ENCODE measurements at regions not wholly inside any gene's neighbourhood (a gene's known extent, or its start where the extent isn't known, plus 50 kb on each side); places are given as distances from the start of the nearest gene placed in this dataset.

DNA sequence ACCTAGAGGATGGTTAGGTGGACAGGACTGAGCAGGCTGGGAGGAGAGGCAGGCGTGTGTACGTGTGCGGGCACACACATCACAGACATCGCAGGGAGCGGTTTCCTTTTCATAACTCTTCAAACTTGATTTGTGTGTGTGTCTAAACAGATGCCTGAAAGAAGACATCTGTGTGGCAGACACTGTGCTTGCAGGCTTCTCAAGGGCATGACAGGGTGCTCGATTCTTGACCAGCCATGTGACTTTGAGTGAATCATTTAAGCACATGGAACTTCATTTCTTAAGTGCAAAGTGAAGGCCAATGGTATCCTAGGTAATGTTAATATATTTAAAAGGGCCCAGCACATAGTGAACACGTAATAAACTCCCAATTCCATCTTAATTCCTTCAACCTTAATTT, 186.5 kb downstream of the SCP2D1 start:
- intact Hi-C loops (cut with micrococcal nuclease): no loop called here
- H3K36me3 Mint-ChIP-seq: no peaks in the 10 kb centered on the region

GRCh38 chr20:19001177-19001576, 187.6 kb downstream of the SCP2D1 start:
- Histone ChIP-seq H3K9ac (ENCODE audit: insufficient read depth, low read length, poor library complexity, severe bottlenecking) (no peak overlapping the region), H3K9me3 (replicated peaks in 1 of 2; ENCODE audit: control insufficient read depth in 1 of 2, insufficient read depth in 1 of 2, low read length in 2 of 2) (no peaks in the 10 kb centered on the region), H4K20me1 (ENCODE audit: insufficient read depth, low read length) (no peaks in the 10 kb centered on the region), H2AFZ (ENCODE audit: insufficient read depth, low read depth, low read length, poor library complexity, severe bottlenecking) (no peak overlapping the region), H3K36me3 (replicated peaks in 1 of 2; ENCODE audit: control insufficient read depth in 1 of 2, insufficient read depth in 2 of 2, low read length in 2 of 2) (no peaks in the 10 kb centered on the region), H3K27me3 (ENCODE audit: control insufficient read depth in 2 of 2, insufficient read depth in 2 of 2, low read length in 2 of 2) (no peaks in the 10 kb centered on the region), H3K4me2 (replicated peaks; ENCODE audit: extremely low read depth, low read length, poor library complexity, severe bottlenecking) (no peak overlapping the region), H3K27ac (ENCODE audit: low read depth in 1 of 2, low read length in 2 of 2) (no peak overlapping the region), H3K4me3 (replicated peaks in 1 of 3; ENCODE audit: low read depth in 2 of 3, low read length in 3 of 3) (no peak overlapping the region), H3K4me1 (ENCODE audit: control insufficient read depth in 1 of 2, insufficient read depth in 2 of 2, low read length in 2 of 2) (no peaks in the 10 kb centered on the region), H3K79me2 (ENCODE audit: insufficient read depth, low read length) (no peaks in the 10 kb centered on the region)
- 100% methylated on average over 1 of the region's 1 CpG for WGBS (ENCODE audit: insufficient coverage)
- H3K27me3 Mint-ChIP-seq (ENCODE audit: low read depth in 3 of 3): peaks cover 0 to 4% (median 1%) of the 10 kb centered on the region in 3 donors
- intact Hi-C loops (cut with micrococcal nuclease): no loop called here
- peaks cover 0 to 5% (median under 1%) of the 10 kb centered on the region in 7 donors for H3K9me3 Mint-ChIP-seq
- TF ChIP-seq, protein P1, sequence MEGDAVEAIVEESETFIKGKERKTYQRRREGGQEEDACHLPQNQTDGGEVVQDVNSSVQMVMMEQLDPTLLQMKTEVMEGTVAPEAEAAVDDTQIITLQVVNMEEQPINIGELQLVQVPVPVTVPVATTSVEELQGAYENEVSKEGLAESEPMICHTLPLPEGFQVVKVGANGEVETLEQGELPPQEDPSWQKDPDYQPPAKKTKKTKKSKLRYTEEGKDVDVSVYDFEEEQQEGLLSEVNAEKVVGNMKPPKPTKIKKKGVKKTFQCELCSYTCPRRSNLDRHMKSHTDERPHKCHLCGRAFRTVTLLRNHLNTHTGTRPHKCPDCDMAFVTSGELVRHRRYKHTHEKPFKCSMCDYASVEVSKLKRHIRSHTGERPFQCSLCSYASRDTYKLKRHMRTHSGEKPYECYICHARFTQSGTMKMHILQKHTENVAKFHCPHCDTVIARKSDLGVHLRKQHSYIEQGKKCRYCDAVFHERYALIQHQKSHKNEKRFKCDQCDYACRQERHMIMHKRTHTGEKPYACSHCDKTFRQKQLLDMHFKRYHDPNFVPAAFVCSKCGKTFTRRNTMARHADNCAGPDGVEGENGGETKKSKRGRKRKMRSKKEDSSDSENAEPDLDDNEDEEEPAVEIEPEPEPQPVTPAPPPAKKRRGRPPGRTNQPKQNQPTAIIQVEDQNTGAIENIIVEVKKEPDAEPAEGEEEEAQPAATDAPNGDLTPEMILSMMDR (IDR thresholded peaks at IDR 0.05): no peak
- DNase-seq: no peak
- no peaks in the 10 kb centered on the region for H3K36me3 Mint-ChIP-seq
- H3K27ac Mint-ChIP-seq: no peak overlapping the region
- no peak overlapping the region for H3K4me3 Mint-ChIP-seq
- no peaks in the 10 kb centered on the region for H3K4me1 Mint-ChIP-seq

More for the DNA sequence above, 186.5 kb downstream of the SCP2D1 start:
- Mint-ChIP-seq H3K9me3 (peaks cover 0 to 7% (median 2%) of the 10 kb centered on the region in 7 donors), H3K27ac (no peak overlapping the region), H3K4me3 (no peak overlapping the region), H3K27me3 (ENCODE audit: low read depth in 3 of 3) (peaks cover 0 to 4% (median 1%) of the 10 kb centered on the region in 3 donors), H3K4me1 (no peaks in the 10 kb centered on the region)
- no peaks in the 10 kb centered on the region for H4K20me1 ChIP-seq (ENCODE audit: insufficient read depth, low read length)
- H3K4me2 ChIP-seq (replicated peaks; ENCODE audit: extremely low read depth, low read length, poor library complexity, severe bottlenecking): no peak overlapping the region
- no peaks in the 10 kb centered on the region for H3K36me3 ChIP-seq (replicated peaks in 1 of 2; ENCODE audit: control insufficient read depth in 1 of 2, insufficient read depth in 2 of 2, low read length in 2 of 2)
- H3K79me2 ChIP-seq (ENCODE audit: insufficient read depth, low read length): no peaks in the 10 kb centered on the region
- H3K27me3 ChIP-seq (ENCODE audit: control insufficient read depth in 2 of 2, insufficient read depth in 2 of 2, low read length in 2 of 2): no peaks in the 10 kb centered on the region
- H3K4me1 ChIP-seq (ENCODE audit: control insufficient read depth in 1 of 2, insufficient read depth in 2 of 2, low read length in 2 of 2): no peaks in the 10 kb centered on the region
- WGBS (ENCODE audit: insufficient coverage): 100% methylated on average over 1 of the region's 7 CpGs
- no peak overlapping the region for H2AFZ ChIP-seq (ENCODE audit: insufficient read depth, low read depth, low read length, poor library complexity, severe bottlenecking)
- no peak overlapping the region for H3K27ac ChIP-seq (ENCODE audit: low read depth in 1 of 2, low read length in 2 of 2)
- TF ChIP-seq, protein P1 (IDR thresholded peaks at IDR 0.05): no peak
- no peak overlapping the region for H3K4me3 ChIP-seq (replicated peaks in 1 of 3; ENCODE audit: low read depth in 2 of 3, low read length in 3 of 3)
- no peak for DNase-seq
- no peaks in the 10 kb centered on the region for H3K9me3 ChIP-seq (replicated peaks in 1 of 2; ENCODE audit: control insufficient read depth in 1 of 2, insufficient read depth in 1 of 2, low read length in 2 of 2)
- no peak overlapping the region for H3K9ac ChIP-seq (ENCODE audit: insufficient read depth, low read length, poor library complexity, severe bottlenecking)

Measured in CD14-positive monocyte (primary cell).